IMR-90 (cell line): ENCODE measurements at regions not wholly inside any gene's neighbourhood (a gene's known extent, or its start where the extent isn't known, plus 50 kb on each side); places are given as distances from the start of the nearest gene placed in this dataset.

Source experiments
- ATAC-seq: fragments of 200-7000 bp; cut with Tn5 transposase; 2 replicates; pipeline ENCODE4 v1.9.1; 2020; ENCODE audit warnings: low read depth, mild to moderate bottlenecking, moderate library complexity
- BruUV-seq: library from RNA; stranded (reverse); fragments of 400-500 nt; replicated peaks from 2 replicates; lab custom pipeline; 2021; lab: Mats Ljungman, UMichigan
- CTCF ChIA-PET: fragments of 300-600 bp; formaldehyde crosslinking; extraction: SDS; loops from one replicate; lab custom pipeline; 2021; ENCODE audit warnings: antibody characterized with exemption; lab: Yijun Ruan, JAX
- POLR2A ChIA-PET: fragments of 300-600 bp; sonication (Branson Sonifier 250); formaldehyde crosslinking; loops from one replicate; lab custom pipeline; 2022; ENCODE audit warnings: antibody characterized with exemption; ENCODE audit not compliant: unreplicated experiment; lab: Charles Lee
- DNase-seq: peaks from one replicate; pipeline ENCODE4 v3.0.0; 2013
- H2AFZ ChIP-seq: replicated peaks from 2 replicates; pipeline ENCODE3; 2013; ENCODE audit warnings: low read length, mild to moderate bottlenecking; ENCODE audit not compliant: poor library complexity
- H2AK5ac ChIP-seq: 2 replicates; pipeline ENCODE4 v1.6.1; 2013; ENCODE audit warnings: low read depth, low read length, inconsistent platforms
- H2AK9ac ChIP-seq: replicated peaks from 2 replicates; pipeline ENCODE3; 2013; ENCODE audit warnings: mild to moderate bottlenecking, low read depth, low read length, moderate library complexity; ENCODE audit not compliant: poor library complexity
- H2BK120ac ChIP-seq: 2 replicates; pipeline ENCODE4 v1.6.1; 2013; ENCODE audit warnings: low read depth, low read length, inconsistent platforms
- H2BK15ac ChIP-seq: 3 replicates; pipeline ENCODE4 v1.6.1; 2013; ENCODE audit warnings: low read depth, low read length, inconsistent platforms
- H2BK20ac ChIP-seq: 2 replicates; pipeline ENCODE4 v1.6.1; 2013; ENCODE audit warnings: low read depth, mild to moderate bottlenecking, inconsistent platforms, low read length, moderate library complexity
- H2BK5ac ChIP-seq: 2 replicates; pipeline ENCODE4 v1.6.1; 2013; ENCODE audit warnings: mild to moderate bottlenecking, low read depth, low read length, inconsistent platforms; ENCODE audit not compliant: poor library complexity, severe bottlenecking
- H3K14ac ChIP-seq: replicated peaks from 2 replicates; pipeline ENCODE4 v1.6.1; 2013; ENCODE audit warnings: low read depth, low read length, inconsistent platforms
- H3K18ac ChIP-seq: 2 replicates; pipeline ENCODE4 v1.6.1; 2013; ENCODE audit warnings: low read depth, low read length, control low read depth
- H3K23ac ChIP-seq: 2 replicates; pipeline ENCODE4 v1.6.1; 2013; ENCODE audit warnings: low read depth, low read length, inconsistent platforms
- H3K27ac ChIP-seq: 2 replicates; pipeline ENCODE4 v1.5.1; 2013; ENCODE audit warnings: mild to moderate bottlenecking, control low read depth, low read length; ENCODE audit not compliant: insufficient read depth
- H3K27me3 ChIP-seq: 2 replicates; pipeline ENCODE4 v1.6.1; 2013; ENCODE audit warnings: low read length; ENCODE audit not compliant: control insufficient read depth, insufficient read depth
- H3K36me3 ChIP-seq: 2 replicates; pipeline ENCODE4 v1.6.1; 2013; ENCODE audit warnings: low read length, mixed read lengths; ENCODE audit not compliant: control insufficient read depth, insufficient read depth
- H3K4ac ChIP-seq: 2 replicates; pipeline ENCODE4 v1.6.1; 2013; ENCODE audit warnings: low read depth, low read length, inconsistent platforms
- H3K4me1 ChIP-seq: 2 replicates; pipeline ENCODE4 v1.6.1; 2013; ENCODE audit warnings: low read length, mixed read lengths; ENCODE audit not compliant: control insufficient read depth, insufficient read depth
- H3K4me2 ChIP-seq: 2 replicates; pipeline ENCODE4 v1.6.1; 2013; ENCODE audit warnings: low read depth, mild to moderate bottlenecking, control low read depth, low read length, moderate library complexity
- H3K4me3 ChIP-seq: 2 replicates; pipeline ENCODE4 v1.5.1; 2013; ENCODE audit warnings: low read depth, mild to moderate bottlenecking, control low read depth, low read length, moderate library complexity; ENCODE audit not compliant: insufficient read depth
- H3K56ac ChIP-seq: 2 replicates; pipeline ENCODE4 v1.6.1; 2013; ENCODE audit warnings: low read length, inconsistent platforms; ENCODE audit not compliant: insufficient read depth; ENCODE audit errors: extremely low read depth
- H3K79me1 ChIP-seq, 2 experiments: 2 replicates each; pipeline ENCODE4 v1.6.1; 2013; ENCODE audit warnings: low read length in 2 of 2, inconsistent platforms in 1 of 2, low read depth in 1 of 2
- H3K9ac ChIP-seq: 2 replicates; pipeline ENCODE4 v1.6.1; 2013; ENCODE audit warnings: low read depth, low read length, control low read depth
- H3K9me1 ChIP-seq: 2 replicates; pipeline ENCODE4 v1.6.1; 2013; ENCODE audit warnings: low read length, inconsistent platforms; ENCODE audit not compliant: insufficient read depth
- H3K9me3 ChIP-seq: 2 replicates; pipeline ENCODE4 v1.6.1; 2013; ENCODE audit warnings: low read length; ENCODE audit not compliant: control insufficient read depth, insufficient read depth
- H4K20me1 ChIP-seq: 2 replicates; pipeline ENCODE4 v1.6.1; 2013; ENCODE audit warnings: low read length, inconsistent platforms; ENCODE audit not compliant: insufficient read depth
- H4K5ac ChIP-seq: 2 replicates; pipeline ENCODE4 v1.6.1; 2013; ENCODE audit warnings: mild to moderate bottlenecking, low read depth, low read length, control low read depth
- H4K8ac ChIP-seq, 2 experiments: 2 replicates each; pipeline ENCODE4 v1.6.1; 2013; ENCODE audit warnings: low read depth in 2 of 2, low read length in 2 of 2, control low read depth in 1 of 2, inconsistent platforms in 1 of 2
- H4K91ac ChIP-seq: 2 replicates; pipeline ENCODE4 v1.6.1; 2013; ENCODE audit warnings: low read depth, low read length, inconsistent platforms; ENCODE audit not compliant: insufficient read depth
- BHLHE40 ChIP-seq: fragments of 150-350 bp; IDR thresholded peaks from 2 replicates; pipeline ENCODE4 v1.6.1; 2016; ENCODE audit warnings: mild to moderate bottlenecking, low read depth, low read length
- ELK1 ChIP-seq: fragments of 150-350 bp; IDR thresholded peaks from 2 replicates; pipeline ENCODE4 v1.6.1; 2016; ENCODE audit warnings: low read depth, mild to moderate bottlenecking, low read length, moderate library complexity, borderline replicate concordance
- FOS ChIP-seq: fragments of 150-350 bp; IDR thresholded peaks from 2 replicates; pipeline ENCODE4 v1.6.1; 2016; ENCODE audit warnings: low read depth, low read length
- POLR2A ChIP-seq: IDR thresholded peaks from 2 replicates; pipeline ENCODE4 v1.6.1; 2012; ENCODE audit warnings: mild to moderate bottlenecking, low read depth, low read length
- USF2 ChIP-seq: fragments of 150-350 bp; IDR thresholded peaks from 2 replicates; pipeline ENCODE4 v1.6.1; 2017; ENCODE audit warnings: mild to moderate bottlenecking, antibody characterized with exemption, low read length, low read depth
- WGBS, 2 experiments: methylation state at CpG; one replicate each; pipeline versions ENCODE4 v1.1.5 to v1.1.7; 2013; ENCODE audit warnings: missing lambda C conversion rate in 2 of 2; ENCODE audit not compliant: insufficient read length in 1 of 2; ENCODE audit errors: extremely low coverage in 2 of 2; 5-methylcytosine and 5-hydroxymethylcytosine counted together
- dilution Hi-C: fragments of 300-500 bp; cut with HindIII; formaldehyde crosslinking; loops from one replicate; pipeline ENCODE4 v1.14.3; 2018; ENCODE audit warnings: low sequenced_read_pairs; ENCODE audit not compliant: unreplicated experiment
- in situ Hi-C: fragments of 300-500 bp; cut with MboI; formaldehyde crosslinking; loops from 3 replicates; pipeline ENCODE4 v1.14.3; 2019; ENCODE audit warnings: low sequenced_read_pairs, inconsistent platforms, mixed read lengths
- intact Hi-C: fragments of 100-400 bp; cut with micrococcal nuclease; formaldehyde crosslinking; loops from 2 replicates; pipeline ENCODE4 v1.10.0; 2022

GRCh38 chr10:64075604-64076003, 554.4 kb downstream of the REEP3 start:
- Histone ChIP-seq H2AFZ (no peak overlapping the region), H4K91ac (no peak overlapping the region), H3K27me3 (no peaks in the 10 kb centered on the region), H3K79me1 (no peaks in the 10 kb centered on the region), H3K14ac (no peak overlapping the region), H2BK120ac (no peak overlapping the region), H3K27ac (no peak overlapping the region), H3K36me3 (no peaks in the 10 kb centered on the region), H2BK15ac (no peak overlapping the region), H3K4ac (no peak overlapping the region), H3K9ac (no peak overlapping the region), H3K56ac (no peak overlapping the region), H4K5ac (no peak overlapping the region), H3K23ac (no peak overlapping the region), H2BK5ac (no peak overlapping the region), H2AK9ac (no peak overlapping the region), H3K4me2 (no peak overlapping the region), H4K20me1 (no peaks in the 10 kb centered on the region), H3K4me3 (no peak overlapping the region), H4K8ac (no peak overlapping the region), H3K9me1 (no peaks in the 10 kb centered on the region), H3K4me1 (no peaks in the 10 kb centered on the region), H3K9me3 (no peaks in the 10 kb centered on the region), H2BK20ac (no peak overlapping the region), H2AK5ac (no peak overlapping the region), H3K18ac (no peak overlapping the region)
- POLR2A ChIA-PET = no interaction called here
- TF ChIP-seq POLR2A (no peak), FOS (no peak), ELK1 (no peak), USF2 (no peak), BHLHE40 (no peak)
- no peak for ATAC-seq
- no CpG with 5 or more reads among the region's 2 CpGs for WGBS, 2 experiments
- intact Hi-C loops (no loop called here), dilution Hi-C loops (no loop called here), in situ Hi-C loops (no loop called here)
- BruUV-seq = no TSS peak
- DNase-seq = no peak
- CTCF ChIA-PET = no interaction called here
